ENCODE measurements at regions not wholly inside any gene's neighbourhood (a gene's known extent, or its start where the extent isn't known, plus 50 kb on each side); places are given as distances from the start of the nearest gene placed in this dataset.

- TF ChIP-seq POLR2A (IDR thresholded peaks at IDR 0.05; ENCODE audit: low read length) = no peak
- TF ChIP-seq GATA1 (IDR thresholded peaks at IDR 0.05; ENCODE audit: low read depth, low read length) = no peak
These were observed 579.7 kb upstream of the ZNF608 start for GRCh38 chr5:125326150-125326510.

All from erythroblast (primary cell).